AG10803 (cell line): ENCODE measurements at regions not wholly inside any gene's neighbourhood (a gene's known extent, or its start where the extent isn't known, plus 50 kb on each side); places are given as distances from the start of the nearest gene placed in this dataset.
A peak's percentile ranks its signal among the peaks of the same experiment; 100 is the strongest.

Source experiments
- DNase-seq: peaks from one replicate; pipeline ENCODE4 v3.0.0; 2010; ENCODE audit warnings: low read depth
- H3K4me3 ChIP-seq: 2 replicates; pipeline ENCODE4 v1.5.1; 2011; ENCODE audit warnings: mild to moderate bottlenecking, low read length, control low read depth
- CTCF ChIP-seq: conservative IDR thresholded peaks from 2 replicates; pipeline ENCODE4 v1.5.1; 2011; ENCODE audit warnings: mild to moderate bottlenecking, low read length, control low read depth, inconsistent platforms

- H3K4me3 ChIP-seq = no peak overlapping the region
- peak; percentile 89 for DNase-seq
- TF ChIP-seq CTCF = peak; percentile 3; the same call in 1 of the 2 replicates
Measured at GRCh38 chr2:41963661-41964525, 83.9 kb upstream of the PKDCC start.

GRCh38 chr2:41965173-41965908, 82.5 kb upstream of the PKDCC start:
- H3K4me3 ChIP-seq = no peak overlapping the region
- TF ChIP-seq CTCF = no peak
- DNase-seq = no peak

GRCh38 chr2:41965909-41966295, 81.9 kb upstream of the PKDCC start:
- H3K4me3 ChIP-seq = no peak overlapping the region
- DNase-seq = peak; percentile 85
- no peak for TF ChIP-seq CTCF

GRCh38 chr2:41966431-41966893, 81.4 kb upstream of the PKDCC start:
- no peak overlapping the region for H3K4me3 ChIP-seq
- DNase-seq = peak; percentile 99
- no peak for TF ChIP-seq CTCF

GRCh38 chr2:41966920-41967319, 80.9 kb upstream of the PKDCC start:
- peak; percentile 73 for DNase-seq
- no peak overlapping the region for H3K4me3 ChIP-seq
- no peak for TF ChIP-seq CTCF

GRCh38 chr2:41967476-41968181, 80.2 kb upstream of the PKDCC start:
- peak; percentile 57 for DNase-seq
- TF ChIP-seq CTCF = no peak
- no peak overlapping the region for H3K4me3 ChIP-seq
